H9 (cell line): ENCODE measurements at regions not wholly inside any gene's neighbourhood (a gene's known extent, or its start where the extent isn't known, plus 50 kb on each side); places are given as distances from the start of the nearest gene placed in this dataset.

Experiments used
- DNase-seq: peaks from one replicate; pipeline ENCODE4 v3.0.0-alpha.2; 2017
- H2AFZ ChIP-seq: one replicate; pipeline ENCODE4 v1.6.1; 2013; ENCODE audit warnings: mild to moderate bottlenecking, low read length, control low read depth, moderate library complexity
- H2AK5ac ChIP-seq: 2 replicates; pipeline ENCODE4 v1.6.1; 2013; ENCODE audit warnings: low read length, control low read depth, mixed read lengths; ENCODE audit not compliant: insufficient read length
- H2BK120ac ChIP-seq: one replicate; pipeline ENCODE4 v1.6.1; 2013; ENCODE audit warnings: low read depth, mild to moderate bottlenecking, low read length, control low read depth, inconsistent platforms; ENCODE audit not compliant: poor library complexity, severe bottlenecking
- H2BK12ac ChIP-seq: 2 replicates; pipeline ENCODE4 v1.6.1; 2013; ENCODE audit warnings: low read length, control low read depth, mixed read lengths, low read depth; ENCODE audit not compliant: insufficient read length
- H2BK15ac ChIP-seq: 2 replicates; pipeline ENCODE4 v1.6.1; 2013; ENCODE audit warnings: low read depth, low read length, control low read depth
- H2BK20ac ChIP-seq: one replicate; pipeline ENCODE4 v1.6.1; 2013; ENCODE audit warnings: low read depth, mild to moderate bottlenecking, low read length, control low read depth, inconsistent platforms; ENCODE audit not compliant: poor library complexity, severe bottlenecking
- H2BK5ac ChIP-seq: 2 replicates; pipeline ENCODE4 v1.6.1; 2013; ENCODE audit warnings: low read length, control low read depth, mixed read lengths; ENCODE audit not compliant: insufficient read length
- H3K14ac ChIP-seq: 2 replicates; pipeline ENCODE4 v1.6.1; 2013; ENCODE audit warnings: low read length, control low read depth; ENCODE audit not compliant: insufficient read depth
- H3K18ac ChIP-seq: 2 replicates; pipeline ENCODE4 v1.6.1; 2013; ENCODE audit warnings: low read depth, mild to moderate bottlenecking, mixed read lengths, low read length, control low read depth; ENCODE audit not compliant: insufficient read length
- H3K23ac ChIP-seq: 2 replicates; pipeline ENCODE4 v1.6.1; 2013; ENCODE audit warnings: low read length, control low read depth, mixed read lengths, low read depth; ENCODE audit not compliant: insufficient read length
- H3K23me2 ChIP-seq: 2 replicates; pipeline ENCODE4 v1.6.1; 2013; ENCODE audit warnings: low read depth, mild to moderate bottlenecking, mixed read lengths, low read length, control low read depth; ENCODE audit not compliant: insufficient read length, poor library complexity, severe bottlenecking
- H3K27ac ChIP-seq: 2 replicates; pipeline ENCODE4 v1.5.1; 2013; ENCODE audit warnings: low read length, control low read depth, mixed read lengths, low read depth; ENCODE audit not compliant: insufficient read length
- H3K27me3 ChIP-seq: 2 replicates; pipeline ENCODE4 v1.6.1; 2013; ENCODE audit warnings: low read length, control low read depth, inconsistent platforms; ENCODE audit not compliant: insufficient read depth
- H3K4ac ChIP-seq: 2 replicates; pipeline ENCODE4 v1.6.1; 2013; ENCODE audit warnings: low read depth, mild to moderate bottlenecking, control low read depth, inconsistent platforms, low read length, moderate library complexity
- H3K4me1 ChIP-seq: 2 replicates; pipeline ENCODE4 v1.6.1; 2013; ENCODE audit warnings: low read length, control low read depth, inconsistent platforms; ENCODE audit not compliant: insufficient read depth
- H3K4me2 ChIP-seq: 2 replicates; pipeline ENCODE4 v1.6.1; 2013; ENCODE audit warnings: low read length, control low read depth, mixed read lengths; ENCODE audit not compliant: insufficient read length, insufficient read depth
- H3K56ac ChIP-seq: 2 replicates; pipeline ENCODE4 v1.6.1; 2013; ENCODE audit warnings: low read depth, mild to moderate bottlenecking, mixed read lengths, low read length, control low read depth; ENCODE audit not compliant: insufficient read length
- H3K79me1 ChIP-seq: 2 replicates; pipeline ENCODE4 v1.6.1; 2013; ENCODE audit warnings: low read depth, mild to moderate bottlenecking, moderate library complexity, low read length, control low read depth, inconsistent platforms; ENCODE audit not compliant: insufficient read depth, poor library complexity, severe bottlenecking
- H3K79me2 ChIP-seq: 2 replicates; pipeline ENCODE4 v1.6.1; 2013; ENCODE audit warnings: low read length, control low read depth, inconsistent platforms; ENCODE audit not compliant: insufficient read depth
- H3K9ac ChIP-seq: 2 replicates; pipeline ENCODE4 v1.6.1; 2013; ENCODE audit warnings: low read length, control low read depth, mixed read lengths; ENCODE audit not compliant: insufficient read length; ENCODE audit errors: extremely low read depth
- H3K9me3 ChIP-seq: one replicate; pipeline ENCODE4 v1.6.1; 2013; ENCODE audit warnings: low read depth, low read length, inconsistent platforms; ENCODE audit not compliant: control insufficient read depth
- H3T11ph ChIP-seq: one replicate; pipeline ENCODE4 v1.6.1; 2013; ENCODE audit warnings: mild to moderate bottlenecking, low read length, control low read depth, inconsistent platforms
- H4K20me1 ChIP-seq: one replicate; pipeline ENCODE4 v1.6.1; 2013; ENCODE audit not compliant: control insufficient read depth, insufficient read length, insufficient read depth
- H4K5ac ChIP-seq: 2 replicates; pipeline ENCODE4 v1.6.1; 2013; ENCODE audit warnings: low read depth, mild to moderate bottlenecking, mixed read lengths, low read length, control low read depth; ENCODE audit not compliant: insufficient read length
- H4K8ac ChIP-seq: replicated peaks from 2 replicates; pipeline ENCODE4 v1.6.1; 2013; ENCODE audit warnings: low read length, control low read depth, mixed read lengths, low read depth; ENCODE audit not compliant: insufficient read length
- H4K91ac ChIP-seq: 2 replicates; pipeline ENCODE4 v1.6.1; 2013; ENCODE audit warnings: low read depth, mild to moderate bottlenecking, moderate library complexity, mixed read lengths, low read length, control low read depth; ENCODE audit not compliant: insufficient read length
- H3K27ac Mint-ChIP-seq, 3 experiments: 2 replicates in 2 of 3; 3 replicates in 1 of 3; pipeline ENCODE4 v1.8.0; 2020 to 2021; ENCODE audit warnings: mixed read lengths in 3 of 3, mild to moderate bottlenecking in 1 of 3, moderate library complexity in 1 of 3
- H3K27me3 Mint-ChIP-seq: 2 replicates; pipeline ENCODE4 v1.8.0; 2021; ENCODE audit warnings: low read depth, mild to moderate bottlenecking, moderate library complexity, mixed read lengths
- H3K36me3 Mint-ChIP-seq, 3 experiments: 2 replicates in 2 of 3; 3 replicates in 1 of 3; pipeline ENCODE4 v1.8.0; 2020 to 2021; ENCODE audit warnings: low read depth in 3 of 3, mixed read lengths in 3 of 3; ENCODE audit not compliant: insufficient read depth in 1 of 3
- H3K4me1 Mint-ChIP-seq, 2 experiments: 2 replicates each; pipeline ENCODE4 v1.8.0; 2020; ENCODE audit warnings: mixed read lengths in 2 of 2
- H3K4me3 Mint-ChIP-seq, 2 experiments: 2 replicates in 1 of 2; 3 replicates in 1 of 2; pipeline ENCODE4 v1.8.0; 2020 to 2021; ENCODE audit warnings: mild to moderate bottlenecking in 2 of 2, mixed read lengths in 2 of 2, moderate library complexity in 1 of 2
- H3K9me3 Mint-ChIP-seq, 2 experiments: 2 replicates in 1 of 2; 3 replicates in 1 of 2; pipeline ENCODE4 v1.8.0; 2020; ENCODE audit warnings: mild to moderate bottlenecking in 2 of 2, mixed read lengths in 2 of 2, moderate library complexity in 1 of 2
- WGBS: extraction: QIAGEN DNeasy Blood & Tissue Kit; methylation state at CpG from one replicate; pipeline ENCODE4 v1.1.7; 2013; ENCODE audit warnings: missing lambda C conversion rate, low lambda C conversion rate, mixed read lengths; ENCODE audit not compliant: insufficient read length; ENCODE audit errors: extremely low coverage; 5-methylcytosine and 5-hydroxymethylcytosine counted together
- TF ChIP-seq, protein P1 (sequence below): fragments of 200-600 bp; sonication (generic); conservative IDR thresholded peaks from 3 replicates; pipeline ENCODE4 v1.8.0; 2021; ENCODE audit warnings: antibody characterized with exemption, mild to moderate bottlenecking

DNA sequence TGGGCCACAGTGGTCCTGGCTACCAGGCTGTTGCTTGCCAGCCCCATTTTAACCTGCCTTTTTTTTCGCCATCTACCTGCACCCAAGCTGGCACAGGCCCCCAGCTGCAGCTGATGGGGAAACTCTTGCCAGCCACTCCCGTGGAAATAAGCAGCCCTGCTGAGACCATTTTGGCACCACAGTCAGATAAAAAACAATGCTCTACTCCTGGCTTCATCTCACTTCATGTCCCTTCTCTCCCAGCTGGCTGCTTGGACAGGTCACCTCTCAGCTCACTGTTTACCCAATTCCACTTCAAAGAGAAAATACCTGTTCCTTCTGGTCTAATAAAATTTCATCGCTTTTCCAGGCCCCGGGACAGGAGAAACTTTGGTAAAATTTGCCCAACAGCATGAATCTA lies 322.6 kb upstream of the SLC30A5 start:
- H2BK15ac ChIP-seq = no peak overlapping the region
- Mint-ChIP-seq H3K36me3 (peaks cover 0 to 4% (median 0%) of the 10 kb centered on the region in 3 experiments; a peak in 2 of 7 replicates), H3K4me3 (no peak overlapping the region), H3K4me1 (peaks cover 0 to 3% of the 10 kb centered on the region in 2 experiments; a peak in 2 of 4 replicates), H3K27me3 (peaks cover 3% of the 10 kb centered on the region; the same call in 1 of the 2 replicates), H3K9me3 (no peaks in the 10 kb centered on the region; a peak in 2 of 5 replicates), H3K27ac (no peak overlapping the region)
- no peak overlapping the region for H2AFZ ChIP-seq
- H2BK5ac ChIP-seq = no peak overlapping the region
- no peak overlapping the region for H2BK12ac ChIP-seq
- no peaks in the 10 kb centered on the region for H4K20me1 ChIP-seq
- DNase-seq = no peak
- H3K79me1 ChIP-seq = no peaks in the 10 kb centered on the region
- H3K56ac ChIP-seq = no peak overlapping the region
- H3K27me3 ChIP-seq = no peaks in the 10 kb centered on the region
- no peak overlapping the region for H2BK20ac ChIP-seq
- no peak overlapping the region for H3K23ac ChIP-seq
- no peak overlapping the region for H3T11ph ChIP-seq
- no peak overlapping the region for H3K9ac ChIP-seq
- H3K4me2 ChIP-seq = no peak overlapping the region
- no peak overlapping the region for H4K8ac ChIP-seq
- H3K4me1 ChIP-seq = no peaks in the 10 kb centered on the region
- H2AK5ac ChIP-seq = no peak overlapping the region
- no peaks in the 10 kb centered on the region for H3K79me2 ChIP-seq
- no CpG with 5 or more reads among the region's 4 CpGs for WGBS
- H3K18ac ChIP-seq = no peak overlapping the region
- H3K23me2 ChIP-seq = no peaks in the 10 kb centered on the region
- no peak overlapping the region for H4K91ac ChIP-seq
- no peak overlapping the region for H3K27ac ChIP-seq
- H3K4ac ChIP-seq = no peak overlapping the region
- no peak overlapping the region for H2BK120ac ChIP-seq
- TF ChIP-seq, protein P1, sequence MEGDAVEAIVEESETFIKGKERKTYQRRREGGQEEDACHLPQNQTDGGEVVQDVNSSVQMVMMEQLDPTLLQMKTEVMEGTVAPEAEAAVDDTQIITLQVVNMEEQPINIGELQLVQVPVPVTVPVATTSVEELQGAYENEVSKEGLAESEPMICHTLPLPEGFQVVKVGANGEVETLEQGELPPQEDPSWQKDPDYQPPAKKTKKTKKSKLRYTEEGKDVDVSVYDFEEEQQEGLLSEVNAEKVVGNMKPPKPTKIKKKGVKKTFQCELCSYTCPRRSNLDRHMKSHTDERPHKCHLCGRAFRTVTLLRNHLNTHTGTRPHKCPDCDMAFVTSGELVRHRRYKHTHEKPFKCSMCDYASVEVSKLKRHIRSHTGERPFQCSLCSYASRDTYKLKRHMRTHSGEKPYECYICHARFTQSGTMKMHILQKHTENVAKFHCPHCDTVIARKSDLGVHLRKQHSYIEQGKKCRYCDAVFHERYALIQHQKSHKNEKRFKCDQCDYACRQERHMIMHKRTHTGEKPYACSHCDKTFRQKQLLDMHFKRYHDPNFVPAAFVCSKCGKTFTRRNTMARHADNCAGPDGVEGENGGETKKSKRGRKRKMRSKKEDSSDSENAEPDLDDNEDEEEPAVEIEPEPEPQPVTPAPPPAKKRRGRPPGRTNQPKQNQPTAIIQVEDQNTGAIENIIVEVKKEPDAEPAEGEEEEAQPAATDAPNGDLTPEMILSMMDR = no peak
- no peaks in the 10 kb centered on the region for H3K9me3 ChIP-seq
- no peak overlapping the region for H3K14ac ChIP-seq
- H4K5ac ChIP-seq = no peak overlapping the region
